ENCODE measurements at regions not wholly inside any gene's neighbourhood (a gene's known extent, or its start where the extent isn't known, plus 50 kb on each side); places are given as distances from the start of the nearest gene placed in this dataset.

DNA sequence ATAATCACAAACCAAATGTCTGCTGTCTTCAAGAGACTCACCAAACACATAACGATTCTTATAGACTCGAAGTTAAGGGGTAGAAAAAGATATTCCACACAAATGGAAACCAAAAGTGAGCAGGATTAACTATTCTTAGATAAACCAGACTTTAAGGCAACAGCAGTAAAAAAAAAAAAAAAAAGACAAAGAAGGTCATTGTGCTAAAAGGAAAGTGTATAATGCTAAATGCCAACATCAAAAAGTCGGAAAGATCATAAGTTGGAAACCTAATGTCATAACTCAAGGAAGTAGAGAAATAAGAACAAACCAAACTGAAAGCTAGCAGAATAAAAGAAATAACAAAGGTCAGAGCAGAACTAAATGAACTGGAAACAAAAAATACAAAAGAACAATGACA lies 714.6 kb downstream of the SEMA5A start:
- no peak for TF ChIP-seq EZH2phosphoT487 (conservative IDR thresholded peaks at IDR 0.05; ENCODE audit: low read length)
- TF ChIP-seq, protein P1, sequence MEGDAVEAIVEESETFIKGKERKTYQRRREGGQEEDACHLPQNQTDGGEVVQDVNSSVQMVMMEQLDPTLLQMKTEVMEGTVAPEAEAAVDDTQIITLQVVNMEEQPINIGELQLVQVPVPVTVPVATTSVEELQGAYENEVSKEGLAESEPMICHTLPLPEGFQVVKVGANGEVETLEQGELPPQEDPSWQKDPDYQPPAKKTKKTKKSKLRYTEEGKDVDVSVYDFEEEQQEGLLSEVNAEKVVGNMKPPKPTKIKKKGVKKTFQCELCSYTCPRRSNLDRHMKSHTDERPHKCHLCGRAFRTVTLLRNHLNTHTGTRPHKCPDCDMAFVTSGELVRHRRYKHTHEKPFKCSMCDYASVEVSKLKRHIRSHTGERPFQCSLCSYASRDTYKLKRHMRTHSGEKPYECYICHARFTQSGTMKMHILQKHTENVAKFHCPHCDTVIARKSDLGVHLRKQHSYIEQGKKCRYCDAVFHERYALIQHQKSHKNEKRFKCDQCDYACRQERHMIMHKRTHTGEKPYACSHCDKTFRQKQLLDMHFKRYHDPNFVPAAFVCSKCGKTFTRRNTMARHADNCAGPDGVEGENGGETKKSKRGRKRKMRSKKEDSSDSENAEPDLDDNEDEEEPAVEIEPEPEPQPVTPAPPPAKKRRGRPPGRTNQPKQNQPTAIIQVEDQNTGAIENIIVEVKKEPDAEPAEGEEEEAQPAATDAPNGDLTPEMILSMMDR (IDR thresholded peaks at IDR 0.05; ENCODE audit: insufficient read depth, low read length, poor library complexity, severe bottlenecking): no peak
- Histone ChIP-seq H3K27me3 (ENCODE audit: low read length) (no peaks in the 10 kb centered on the region), H3K27ac (ENCODE audit: low read depth, low read length) (no peak overlapping the region), H3K4me2 (ENCODE audit: low read depth, low read length, poor library complexity, severe bottlenecking) (no peak overlapping the region), H2AFZ (ENCODE audit: low read depth, low read length, severe bottlenecking) (no peak overlapping the region), H3K9ac (ENCODE audit: low read length) (no peak overlapping the region), H3K36me3 (ENCODE audit: low read length) (no peaks in the 10 kb centered on the region), H3K79me2 (ENCODE audit: insufficient read depth, low read length) (no peaks in the 10 kb centered on the region), H4K20me1 (ENCODE audit: low read depth, low read length) (no peaks in the 10 kb centered on the region), H3K9me2 (replicated peaks; ENCODE audit: insufficient read depth, low read length) (no peaks in the 10 kb centered on the region), H3K4me3 (ENCODE audit: insufficient read depth, low read length, poor library complexity, severe bottlenecking) (no peak overlapping the region), H3F3A (ENCODE audit: insufficient read depth) (no peaks in the 10 kb centered on the region), H3K9me3 (ENCODE audit: insufficient read depth, low read length) (no peaks in the 10 kb centered on the region)

DNA sequence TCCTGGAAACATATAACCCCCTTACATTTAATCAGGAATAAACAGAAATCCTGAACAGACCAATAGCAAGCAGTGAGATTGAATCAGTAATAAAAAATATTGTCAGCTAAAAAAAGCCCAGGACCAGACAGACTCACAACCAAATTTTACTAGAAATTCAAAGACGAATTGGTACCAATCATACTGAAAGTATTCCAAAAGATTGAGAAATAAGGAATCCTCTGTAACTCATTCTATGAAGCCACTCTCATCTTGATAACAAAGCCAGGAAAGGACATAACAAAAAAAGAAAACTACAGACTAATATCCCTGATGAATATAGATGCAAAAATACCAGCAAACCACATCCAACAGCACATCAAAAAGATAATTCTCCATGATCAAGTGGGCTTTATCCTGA lies 714.0 kb downstream of the SEMA5A start:
- Histone ChIP-seq H3K9me2 (replicated peaks; ENCODE audit: insufficient read depth, low read length) (no peaks in the 10 kb centered on the region), H3K9ac (ENCODE audit: low read length) (no peak overlapping the region), H3K79me2 (ENCODE audit: insufficient read depth, low read length) (no peaks in the 10 kb centered on the region), H3K27me3 (ENCODE audit: low read length) (no peaks in the 10 kb centered on the region), H3K27ac (ENCODE audit: low read depth, low read length) (no peak overlapping the region), H2AFZ (ENCODE audit: low read depth, low read length, severe bottlenecking) (no peak overlapping the region), H3K9me3 (ENCODE audit: insufficient read depth, low read length) (no peaks in the 10 kb centered on the region), H3K36me3 (ENCODE audit: low read length) (no peaks in the 10 kb centered on the region), H3K4me3 (ENCODE audit: insufficient read depth, low read length, poor library complexity, severe bottlenecking) (no peak overlapping the region), H3K4me2 (ENCODE audit: low read depth, low read length, poor library complexity, severe bottlenecking) (no peak overlapping the region), H3F3A (ENCODE audit: insufficient read depth) (no peaks in the 10 kb centered on the region), H4K20me1 (ENCODE audit: low read depth, low read length) (no peaks in the 10 kb centered on the region)
- TF ChIP-seq, protein P1 (IDR thresholded peaks at IDR 0.05; ENCODE audit: insufficient read depth, low read length, poor library complexity, severe bottlenecking): no peak
- no peak for TF ChIP-seq EZH2phosphoT487 (conservative IDR thresholded peaks at IDR 0.05; ENCODE audit: low read length)

DNA sequence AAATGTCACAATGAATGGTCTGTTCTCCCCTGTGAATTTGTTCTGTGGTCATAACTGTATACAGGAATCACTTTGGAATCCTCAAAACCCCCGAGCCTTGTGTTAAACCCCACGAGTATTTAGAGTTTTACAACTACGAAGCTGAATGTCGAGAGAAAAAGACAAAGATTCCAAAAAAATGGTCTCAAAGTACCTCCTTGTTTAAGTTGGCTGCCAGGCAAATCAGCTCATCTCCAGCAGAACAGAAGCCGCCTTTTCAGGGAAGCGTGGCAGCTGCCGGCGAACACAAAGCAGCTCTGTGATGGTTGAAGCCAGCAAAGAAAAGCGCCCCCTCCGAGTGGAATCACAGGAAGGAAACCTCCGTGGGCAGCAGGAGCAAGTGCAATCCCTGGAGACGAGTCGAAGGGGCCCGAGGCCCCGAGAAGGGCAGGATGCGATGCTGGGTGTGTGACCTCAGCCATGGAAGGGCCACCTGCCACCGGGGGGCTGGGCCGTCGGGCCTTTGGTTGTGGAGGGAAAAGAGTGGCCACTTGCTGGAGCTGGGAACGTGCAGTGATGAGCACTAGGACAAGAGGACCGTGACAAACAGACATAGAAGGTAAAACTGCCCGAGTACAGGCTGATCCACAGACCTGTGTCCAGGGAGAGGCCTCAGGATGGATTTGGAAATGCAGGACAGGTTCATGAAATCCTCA lies 706.4 kb downstream of the SEMA5A start:
- H4K20me1 ChIP-seq (ENCODE audit: low read depth, low read length): no peaks in the 10 kb centered on the region
- no peaks in the 10 kb centered on the region for H3K9me2 ChIP-seq (replicated peaks; ENCODE audit: insufficient read depth, low read length)
- TF ChIP-seq, protein P1 (IDR thresholded peaks at IDR 0.05; ENCODE audit: insufficient read depth, low read length, poor library complexity, severe bottlenecking): no peak
- TF ChIP-seq EZH2phosphoT487 (conservative IDR thresholded peaks at IDR 0.05; ENCODE audit: low read length): no peak
- H3K4me3 ChIP-seq (ENCODE audit: insufficient read depth, low read length, poor library complexity, severe bottlenecking): no peak overlapping the region
- no peaks in the 10 kb centered on the region for H3K79me2 ChIP-seq (ENCODE audit: insufficient read depth, low read length)
- H3F3A ChIP-seq (ENCODE audit: insufficient read depth): no peaks in the 10 kb centered on the region
- no peak overlapping the region for H3K27ac ChIP-seq (ENCODE audit: low read depth, low read length)
- no peaks in the 10 kb centered on the region for H3K9me3 ChIP-seq (ENCODE audit: insufficient read depth, low read length)
- H3K4me2 ChIP-seq (ENCODE audit: low read depth, low read length, poor library complexity, severe bottlenecking): no peak overlapping the region
- no peaks in the 10 kb centered on the region for H3K27me3 ChIP-seq (ENCODE audit: low read length)
- H2AFZ ChIP-seq (ENCODE audit: low read depth, low read length, severe bottlenecking): no peak overlapping the region
- H3K9ac ChIP-seq (ENCODE audit: low read length): no peak overlapping the region
- no peaks in the 10 kb centered on the region for H3K36me3 ChIP-seq (ENCODE audit: low read length)
